ENCODE measurements at regions not wholly inside any gene's neighbourhood (a gene's known extent, or its start where the extent isn't known, plus 50 kb on each side); places are given as distances from the start of the nearest gene placed in this dataset.

- TF ChIP-seq EZH2phosphoT487 (IDR thresholded peaks at IDR 0.05; ENCODE audit: borderline replicate concordance, low read depth, low read length) (no peak), CTCF (conservative IDR thresholded peaks at IDR 0.05; ENCODE audit: low read length) (no peak)
Measured at GRCh38 chr12:98007963-98008362, 507.4 kb upstream of the TMPO start.
